ENCODE measurements at regions not wholly inside any gene's neighbourhood (a gene's known extent, or its start where the extent isn't known, plus 50 kb on each side); places are given as distances from the start of the nearest gene placed in this dataset.
"Not testable (repeated sequence)": the region's sequence is repeated elsewhere in the genome, so short reads cannot be mapped to it uniquely, and the experiment has no call there.

- no peak for DNase-seq
Measured at GRCh38 chr10:30197186-30197585, 137.8 kb upstream of the JCAD start.

- DNase-seq: not testable (repeated sequence)
Measured at GRCh38 chr10:30196559-30196958, 137.2 kb upstream of the JCAD start.

- DNase-seq: no peak
Measured at GRCh38 chr10:30192846-30193608, 133.6 kb upstream of the JCAD start.

DNA sequence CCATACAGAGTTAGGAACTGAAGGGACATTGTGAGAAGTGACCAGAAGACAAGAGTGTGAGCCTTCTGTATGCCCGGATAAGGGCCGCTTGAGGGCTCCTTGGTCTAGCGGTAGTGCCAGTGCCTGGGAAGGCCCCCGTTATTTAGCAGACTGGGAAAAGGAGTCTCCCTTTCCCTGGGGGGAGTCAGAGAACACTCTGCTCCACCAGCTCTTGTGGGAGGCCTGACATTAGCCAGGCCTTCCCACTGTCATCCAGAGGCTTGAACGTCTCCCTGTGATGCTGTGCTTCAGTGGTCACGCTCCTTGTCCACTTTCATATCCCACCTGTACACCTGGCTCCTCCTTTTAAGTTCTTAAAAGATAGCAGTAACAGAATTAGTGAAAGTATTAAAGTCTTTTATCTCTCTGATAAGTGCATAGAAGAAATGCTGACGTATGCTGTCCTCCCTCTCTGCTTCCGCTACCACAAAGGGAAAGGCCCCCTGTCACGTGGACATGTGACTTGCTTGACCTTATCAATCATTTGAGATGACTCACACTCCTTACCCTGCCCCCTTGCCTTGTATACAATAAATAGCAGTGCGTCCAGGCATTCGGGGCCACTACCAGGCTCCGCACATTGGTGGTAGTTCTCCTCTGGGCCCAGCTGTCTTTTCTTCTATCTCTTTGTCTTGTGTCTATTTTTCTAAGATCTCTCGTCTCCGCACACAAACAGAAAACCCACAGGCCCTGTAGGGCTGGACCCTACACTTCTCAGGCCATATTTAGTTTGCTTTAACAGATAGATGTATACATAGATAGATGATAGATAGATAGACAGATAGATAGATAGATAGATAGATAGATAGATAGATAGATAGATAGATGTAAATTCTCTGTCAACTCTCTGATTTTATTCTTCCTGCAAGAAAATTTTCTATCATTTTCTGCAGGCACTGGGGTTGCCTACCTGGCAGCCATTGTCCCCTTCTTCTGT is 131.5 kb upstream of the JCAD start:
- DNase-seq: no peak

- no peak for DNase-seq
Measured at GRCh38 chr10:30189238-30189580, 129.8 kb upstream of the JCAD start.

- DNase-seq: no peak
Measured at GRCh38 chr10:30188556-30189237, 129.3 kb upstream of the JCAD start.

- DNase-seq: no peak
Measured at GRCh38 chr10:30188101-30188500, 128.7 kb upstream of the JCAD start.

DNA sequence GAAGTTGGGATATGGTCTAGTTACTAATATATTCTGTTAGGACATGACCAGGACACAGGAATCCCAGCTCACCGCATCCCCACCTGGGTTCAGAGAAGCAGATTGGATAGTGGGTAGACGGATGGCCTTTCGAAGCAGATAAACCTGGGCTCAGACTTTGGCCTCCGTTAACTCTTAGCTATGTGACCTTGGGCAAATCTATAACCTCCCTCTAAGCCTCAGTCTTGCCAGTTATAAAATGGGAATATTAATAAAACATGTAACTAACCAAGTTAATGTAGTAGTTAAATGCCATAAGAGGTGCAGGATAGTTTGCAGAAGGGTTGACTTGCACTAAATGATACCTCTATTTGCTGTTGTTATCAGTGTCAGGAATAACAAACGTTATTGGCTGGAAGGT is 127.6 kb upstream of the JCAD start:
- no peak for DNase-seq

- DNase-seq: no peak
Measured at GRCh38 chr10:30186371-30186875, 127.0 kb upstream of the JCAD start.

DNA sequence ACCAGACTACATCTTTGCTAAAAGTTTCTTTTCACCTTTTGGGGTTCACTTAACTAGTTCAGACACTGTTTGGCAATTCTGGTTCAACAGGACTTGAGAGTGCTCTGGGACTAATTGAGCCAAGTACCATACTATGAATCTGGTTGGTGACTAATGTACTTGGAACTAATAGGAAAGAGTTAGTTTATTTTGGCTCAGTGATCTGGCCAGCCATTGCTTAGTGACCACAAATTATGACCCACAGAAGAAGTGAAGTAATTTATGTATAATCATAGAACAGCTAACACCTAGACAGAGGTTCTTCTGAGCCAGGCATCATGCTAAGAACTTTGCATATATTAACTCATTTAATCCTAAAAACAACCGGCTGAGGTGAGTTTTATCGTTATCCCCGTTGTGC is 126.5 kb upstream of the JCAD start:
- DNase-seq: no peak

- no peak for DNase-seq
Measured at GRCh38 chr10:30185341-30185740, 126.0 kb upstream of the JCAD start.

DNA sequence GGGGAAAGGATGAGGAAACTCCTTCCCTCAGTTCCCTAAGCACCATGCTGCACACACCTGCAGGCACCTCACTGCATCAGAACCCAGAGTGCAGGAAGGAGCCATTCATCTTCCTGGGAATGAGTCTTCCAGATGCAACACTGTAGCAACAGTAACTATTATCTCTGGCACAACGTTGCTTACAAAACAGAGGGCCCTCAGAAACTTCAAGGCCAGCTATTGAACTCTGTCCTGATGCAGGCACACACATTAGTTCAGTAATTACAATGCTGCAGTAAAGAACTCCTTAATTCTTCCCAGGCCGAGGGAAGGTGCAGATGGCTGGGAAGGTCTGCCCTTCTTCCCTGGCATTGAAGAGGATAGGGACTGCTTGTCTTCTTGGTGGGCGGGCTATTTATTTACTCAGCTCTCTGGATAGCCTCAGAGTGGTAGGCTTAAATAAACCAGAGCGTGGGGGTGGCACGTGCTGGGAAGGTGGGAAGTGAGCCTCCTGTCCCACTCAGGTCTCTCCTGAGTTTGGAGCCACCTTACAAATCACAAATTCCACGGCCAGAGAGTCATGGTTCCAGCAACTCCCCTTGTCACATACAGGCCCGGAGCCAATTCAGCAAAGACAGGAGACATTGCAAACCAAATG is 125.1 kb upstream of the JCAD start:
- DNase-seq: no peak

- DNase-seq: no peak
Measured at GRCh38 chr10:30183055-30183402, 123.6 kb upstream of the JCAD start.

DNA sequence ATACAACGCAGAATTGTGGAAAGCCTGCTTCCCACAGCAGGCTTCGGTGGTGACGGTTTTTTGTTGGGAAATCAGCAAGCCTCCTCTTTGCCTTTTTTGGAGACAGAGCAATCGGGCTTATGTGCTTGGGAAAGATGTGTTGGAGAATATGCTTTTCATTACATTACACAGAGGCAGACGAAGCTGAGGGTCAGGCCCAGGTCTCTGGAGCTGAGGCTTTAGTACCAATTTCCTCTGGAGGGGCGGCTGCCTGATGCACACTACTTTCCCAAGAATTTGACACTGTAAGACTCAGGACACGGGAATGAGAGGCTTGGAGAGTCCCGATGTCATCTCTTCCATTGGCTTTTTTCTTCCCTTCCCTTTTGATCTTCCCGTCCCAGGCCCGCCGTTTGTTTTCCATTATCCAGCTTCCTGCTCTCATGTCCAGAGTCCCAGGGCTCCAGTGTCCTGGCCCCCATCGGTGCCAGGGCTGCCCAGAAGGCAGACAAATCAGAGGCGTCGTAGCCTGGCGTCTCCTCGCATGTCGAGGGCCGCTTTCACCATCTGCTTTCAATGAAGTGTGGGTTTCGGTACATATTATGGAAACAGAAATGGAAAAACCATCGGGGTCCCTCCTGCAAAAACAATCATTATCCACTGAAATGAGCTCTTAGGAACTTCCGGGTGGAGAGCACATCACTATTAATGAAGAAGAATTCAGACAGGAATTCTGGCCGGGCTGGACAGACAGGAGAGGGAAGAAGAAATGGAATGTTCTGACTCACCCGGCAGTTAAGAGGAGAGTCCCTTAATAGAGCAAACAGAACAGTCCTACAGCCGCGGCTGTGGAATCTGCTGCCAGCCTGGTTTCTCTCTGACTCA is 123.0 kb upstream of the JCAD start:
- no peak for DNase-seq

GRCh38 chr10:30178356-30178964 is 119.1 kb upstream of the JCAD start:
- peak; percentile 65 to 81 for DNase-seq

GRCh38 chr10:30176776-30177533 is 117.6 kb upstream of the JCAD start:
- no peak for DNase-seq

DNA sequence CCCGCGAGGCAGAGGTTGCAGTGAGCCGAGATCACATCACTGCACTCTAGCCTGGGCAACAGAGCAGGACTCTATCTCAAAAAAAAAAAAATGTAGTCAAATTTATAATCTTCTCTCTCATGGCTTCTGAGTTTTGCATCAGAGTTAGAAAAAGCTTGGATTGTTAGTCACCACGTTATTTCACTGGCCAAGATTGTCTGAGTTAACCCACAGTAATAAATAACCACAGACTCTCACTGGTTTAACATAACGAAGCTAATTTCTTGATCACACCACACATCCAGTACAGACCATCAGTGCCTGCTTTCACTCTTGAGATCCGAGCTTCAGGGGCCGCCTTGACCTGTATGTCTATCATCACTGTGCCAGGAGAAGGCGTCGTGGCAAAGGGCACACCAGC is 116.8 kb upstream of the JCAD start:
- DNase-seq: no peak

GRCh38 chr10:30172673-30173072 is 113.3 kb upstream of the JCAD start:
- no peak for DNase-seq

DNA sequence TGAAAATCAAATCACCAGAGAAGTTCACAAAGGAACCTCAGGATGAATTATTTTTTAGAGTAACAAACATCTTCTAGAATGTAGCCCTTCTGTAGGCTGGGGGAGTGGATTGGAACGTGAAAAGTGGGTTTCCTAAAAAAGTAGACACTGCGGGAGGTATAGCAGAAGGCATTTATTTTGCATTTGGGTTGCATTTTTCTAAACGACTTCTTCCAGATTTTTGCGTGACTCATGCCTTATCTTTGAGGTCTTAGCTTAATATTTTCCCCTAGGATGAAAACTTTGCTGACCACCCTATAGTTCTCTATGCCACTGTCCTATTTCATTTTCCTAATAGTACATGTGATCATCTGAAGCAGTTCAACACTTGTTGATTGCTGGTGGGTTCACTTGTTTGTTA is 112.7 kb upstream of the JCAD start:
- no peak for DNase-seq

GRCh38 chr10:30171601-30172000 is 112.2 kb upstream of the JCAD start:
- DNase-seq: no peak

All from right lung (tissue), 2 donors.